Left ventricle myocardium inferior (tissue), 1 donor: ENCODE measurements at regions not wholly inside any gene's neighbourhood (a gene's known extent, or its start where the extent isn't known, plus 50 kb on each side); places are given as distances from the start of the nearest gene placed in this dataset.
A peak's percentile ranks its signal among the peaks of the same experiment; 100 is the strongest.

Experiments used
- DNase-seq: peaks from one replicate; pipeline ENCODE4 v3.0.0-alpha.2; 2020
- H3K27ac ChIP-seq: fragments of 200-600 bp; replicated peaks from 2 replicates; pipeline ENCODE4 v1.8.0; 2021
- H3K27me3 ChIP-seq: fragments of 200-600 bp; 2 replicates; pipeline ENCODE4 v1.8.0; 2021; ENCODE audit warnings: low read depth
- H3K36me3 ChIP-seq: fragments of 200-600 bp; 2 replicates; pipeline ENCODE4 v1.8.0; 2021
- H3K4me1 ChIP-seq: fragments of 200-600 bp; 2 replicates; pipeline ENCODE4 v1.8.0; 2021
- H3K4me3 ChIP-seq: fragments of 200-600 bp; 2 replicates; pipeline ENCODE4 v1.8.0; 2021; ENCODE audit warnings: mild to moderate bottlenecking, moderate library complexity
- H3K9me3 ChIP-seq: fragments of 200-600 bp; replicated peaks from 2 replicates; pipeline ENCODE4 v1.8.0; 2021
- CTCF ChIP-seq: fragments of 200-600 bp; IDR thresholded peaks from 2 replicates; pipeline ENCODE4 v1.8.0; 2021; ENCODE audit warnings: antibody characterized with exemption, mild to moderate bottlenecking, borderline replicate concordance
- intact Hi-C: fragments of 100-400 bp; cut with micrococcal nuclease; formaldehyde crosslinking; loops from one replicate; pipeline ENCODE4 v1.11.0; 2022
- donor health status: DM: no; HTN: yes; CAD: no; lungs with severe emphysema.

GRCh38 chr2:17162713-17163112, 355.5 kb downstream of the RAD51AP2 start:
- no peaks in the 10 kb centered on the region for H3K9me3 ChIP-seq
- DNase-seq = no peak
- H3K4me3 ChIP-seq = no peak overlapping the region
- H3K27me3 ChIP-seq = peaks cover 5% of the 10 kb centered on the region
- H3K4me1 ChIP-seq = no peaks in the 10 kb centered on the region
- intact Hi-C loops = no loop called here
- no peak for TF ChIP-seq CTCF
- no peak overlapping the region for H3K27ac ChIP-seq
- H3K36me3 ChIP-seq = no peaks in the 10 kb centered on the region

- no peak for TF ChIP-seq CTCF
- Histone ChIP-seq H3K27ac (no peak overlapping the region), H3K9me3 (no peaks in the 10 kb centered on the region), H3K4me3 (no peak overlapping the region), H3K36me3 (no peaks in the 10 kb centered on the region), H3K4me1 (no peaks in the 10 kb centered on the region), H3K27me3 (no peaks in the 10 kb centered on the region)
- no peak for DNase-seq
- intact Hi-C loops = no loop called here
These were observed 357.6 kb downstream of the RAD51AP2 start for GRCh38 chr2:17160594-17160993.

DNA sequence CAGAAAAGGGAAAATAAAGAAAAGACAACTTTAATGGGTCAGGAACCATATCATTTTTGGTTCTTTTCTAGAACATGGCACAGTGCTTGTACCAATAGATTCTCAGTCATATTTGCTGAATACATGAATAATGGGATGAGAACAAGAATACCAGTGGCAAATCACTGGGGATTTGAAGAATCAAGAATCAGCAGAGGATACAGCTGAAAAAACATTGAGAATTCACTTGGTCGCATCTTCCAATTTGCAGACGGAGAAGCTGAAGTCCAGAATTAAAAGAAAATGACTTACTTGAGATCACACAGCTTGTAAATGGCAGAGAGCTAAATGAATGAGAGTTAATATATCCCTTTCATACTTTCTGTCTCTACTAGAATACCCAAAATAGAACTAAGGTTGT, 362.2 kb downstream of the RAD51AP2 start:
- intact Hi-C loops = no loop called here
- TF ChIP-seq CTCF = no peak
- Histone ChIP-seq H3K9me3 (no peaks in the 10 kb centered on the region), H3K27me3 (no peaks in the 10 kb centered on the region), H3K36me3 (no peaks in the 10 kb centered on the region), H3K27ac (no peak overlapping the region), H3K4me3 (no peak overlapping the region), H3K4me1 (no peaks in the 10 kb centered on the region)
- DNase-seq = no peak

DNA sequence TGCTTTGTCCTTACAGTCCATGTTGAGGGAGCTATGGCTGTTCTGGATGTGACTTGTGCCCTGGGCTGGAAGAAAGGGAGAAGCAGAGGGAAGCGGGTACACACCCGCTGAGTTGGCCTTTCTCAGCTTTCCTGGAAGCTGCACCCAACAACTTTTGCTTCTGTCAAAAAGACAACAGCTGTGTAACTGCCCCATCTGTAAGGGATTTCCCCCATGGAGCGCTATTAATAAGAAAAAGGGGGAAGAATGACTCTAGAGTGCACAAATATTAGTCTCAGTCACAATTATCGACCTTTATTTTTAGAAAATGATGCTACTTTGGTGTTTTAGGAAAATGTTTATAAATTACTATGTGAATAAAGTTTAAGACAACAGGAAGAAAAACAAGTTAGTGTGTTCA, 368.3 kb downstream of the RAD51AP2 start:
- Histone ChIP-seq H3K9me3 (no peaks in the 10 kb centered on the region), H3K4me1 (no peaks in the 10 kb centered on the region), H3K27me3 (no peaks in the 10 kb centered on the region), H3K4me3 (no peak overlapping the region), H3K27ac (no peak overlapping the region), H3K36me3 (no peaks in the 10 kb centered on the region)
- intact Hi-C loops = no loop called here
- no peak for DNase-seq
- no peak for TF ChIP-seq CTCF

DNA sequence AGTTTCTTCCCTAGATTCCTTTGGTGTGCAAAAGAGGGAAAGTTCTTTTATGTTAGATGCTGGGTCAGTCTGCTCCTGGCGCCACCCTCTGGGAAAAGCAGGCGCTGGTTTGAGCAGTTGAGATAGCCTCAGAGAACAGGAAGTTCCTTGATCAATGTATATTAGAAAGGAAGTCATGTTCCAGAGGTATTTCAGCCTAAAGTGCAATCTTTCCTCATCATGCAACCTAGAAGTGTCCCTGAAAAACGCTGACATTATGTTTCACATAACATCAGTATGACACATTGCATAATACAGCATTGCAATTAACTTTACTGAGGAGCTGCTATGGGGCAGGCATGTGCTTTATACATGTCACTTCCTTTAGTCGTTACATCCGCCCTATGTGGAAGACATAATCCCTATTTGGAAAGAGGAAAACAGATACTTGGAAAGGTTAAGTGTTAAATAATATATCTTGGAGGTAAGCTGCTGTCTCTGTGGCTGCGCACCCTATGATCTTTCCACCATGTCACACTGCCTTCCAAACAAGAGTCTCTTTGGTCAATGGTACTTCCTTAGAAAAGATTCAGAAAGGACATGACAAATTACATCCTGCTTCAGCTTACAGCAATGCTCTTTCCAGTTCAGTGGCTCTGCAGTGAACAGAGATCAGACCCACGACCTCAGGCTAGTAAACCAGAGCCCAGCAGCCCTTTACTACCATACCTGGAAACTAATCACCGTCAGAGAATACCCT, 369.7 kb downstream of the RAD51AP2 start:
- H3K27ac ChIP-seq = no peak overlapping the region
- no peaks in the 10 kb centered on the region for H3K27me3 ChIP-seq
- TF ChIP-seq CTCF = peak; percentile 38
- intact Hi-C loops = no loop called here
- no peak overlapping the region for H3K4me3 ChIP-seq
- no peaks in the 10 kb centered on the region for H3K9me3 ChIP-seq
- H3K36me3 ChIP-seq = no peaks in the 10 kb centered on the region
- no peaks in the 10 kb centered on the region for H3K4me1 ChIP-seq
- no peak for DNase-seq
